HG02938 (cell line): ENCODE measurements at regions not wholly inside any gene's neighbourhood (a gene's known extent, or its start where the extent isn't known, plus 50 kb on each side); places are given as distances from the start of the nearest gene placed in this dataset.
A peak's percentile ranks its signal among the peaks of the same experiment; 100 is the strongest.

Source experiments
- ATAC-seq: cut with Tn5 transposase; IDR thresholded peaks from one replicate; pipeline ENCODE4 v1.9.1; 2021; ENCODE audit warnings: mild to moderate bottlenecking, moderate library complexity; ENCODE audit not compliant: unreplicated experiment

DNA sequence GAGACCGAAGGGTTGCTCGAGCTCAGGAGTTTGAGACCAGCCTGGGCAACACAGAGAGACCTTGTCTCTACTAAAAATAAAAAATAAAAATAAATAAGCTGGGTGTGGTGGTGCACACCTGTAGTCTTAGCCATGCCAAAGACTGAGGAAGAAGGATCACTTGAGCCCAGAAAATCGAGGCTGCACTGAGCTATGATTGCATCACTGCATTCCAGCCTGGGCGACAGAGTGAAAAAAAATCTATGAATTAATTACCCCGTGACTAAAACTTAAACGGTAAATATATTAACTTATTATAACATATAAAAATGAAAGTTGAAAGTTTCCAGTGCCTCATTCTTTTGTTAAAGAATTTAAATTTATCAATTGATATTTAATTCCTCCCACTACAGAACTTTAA lies 273.7 kb downstream of the KLF12 start:
- no peak for ATAC-seq

- no peak for ATAC-seq
These were observed 274.4 kb downstream of the KLF12 start for GRCh38 chr13:73859841-73860240.

DNA sequence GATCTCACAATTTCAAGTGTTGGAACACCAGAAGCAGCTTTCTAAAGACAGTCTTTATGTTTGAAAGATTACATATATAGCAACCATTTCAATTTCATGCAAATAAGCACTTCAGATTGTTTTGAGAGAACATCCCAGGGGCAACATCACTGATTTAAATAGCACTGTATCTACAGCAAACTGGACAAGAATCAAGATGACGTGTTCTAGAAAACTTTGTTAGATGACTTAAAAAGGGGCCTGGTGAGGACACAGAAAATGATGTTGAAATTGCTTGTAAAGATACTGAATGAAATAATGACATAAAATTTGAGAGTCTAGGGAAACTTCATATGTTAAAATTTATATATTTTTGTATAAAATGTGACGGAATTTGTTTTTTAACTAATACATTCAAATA lies 277.1 kb downstream of the KLF12 start:
- ATAC-seq: no peak

DNA sequence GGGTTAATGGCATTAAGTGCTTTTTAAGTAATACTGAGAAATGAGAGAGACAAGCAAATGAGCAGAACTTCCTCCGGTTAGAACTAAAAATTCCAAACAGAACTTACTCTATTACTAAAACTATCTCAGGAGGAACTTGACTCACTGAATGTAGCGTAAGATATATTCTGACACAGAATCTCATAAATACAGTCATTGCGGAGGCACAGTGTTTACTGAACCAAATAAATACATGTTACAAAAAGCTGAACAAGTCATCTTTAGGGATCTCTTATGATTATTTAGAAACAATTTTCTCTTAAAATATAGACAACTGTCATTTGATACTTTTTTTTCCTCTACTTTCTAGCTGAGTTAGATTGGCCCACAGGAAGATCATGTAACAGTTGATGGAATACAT lies 283.1 kb downstream of the KLF12 start:
- ATAC-seq: no peak

DNA sequence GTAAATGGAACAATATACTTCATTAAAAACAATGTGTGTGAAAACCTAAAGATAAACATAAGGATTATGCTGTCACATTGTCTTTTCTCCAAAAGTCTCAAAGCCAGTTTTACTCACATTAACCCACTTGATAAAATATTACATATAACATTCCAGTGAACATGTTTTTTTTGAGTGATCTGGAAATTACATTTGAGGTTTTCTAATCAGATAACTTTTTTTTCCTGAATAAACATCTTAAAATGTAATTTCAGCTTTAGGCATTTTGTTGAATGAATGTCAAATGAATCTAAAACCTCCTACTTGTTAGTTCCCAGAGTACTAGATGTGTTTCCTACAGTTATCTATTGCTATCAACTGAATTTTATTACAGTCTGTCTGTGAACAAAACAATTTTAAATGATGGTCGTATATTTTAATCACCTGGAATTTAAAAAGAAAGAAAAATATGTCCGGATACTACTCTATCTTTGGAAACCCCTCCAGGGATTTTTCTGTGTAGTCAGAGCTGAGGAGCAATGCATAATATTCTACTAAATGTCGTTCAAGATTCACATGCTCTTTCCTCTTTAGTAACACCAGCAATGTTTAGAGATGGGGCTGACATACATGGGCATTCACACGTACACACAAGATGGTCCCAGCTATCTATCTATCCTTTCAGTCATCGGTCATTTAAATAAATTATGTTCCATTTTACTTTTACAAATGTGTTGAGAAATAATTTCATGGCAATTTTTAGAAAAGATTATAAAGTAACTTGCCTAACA lies 283.9 kb downstream of the KLF12 start:
- ATAC-seq: no peak

DNA sequence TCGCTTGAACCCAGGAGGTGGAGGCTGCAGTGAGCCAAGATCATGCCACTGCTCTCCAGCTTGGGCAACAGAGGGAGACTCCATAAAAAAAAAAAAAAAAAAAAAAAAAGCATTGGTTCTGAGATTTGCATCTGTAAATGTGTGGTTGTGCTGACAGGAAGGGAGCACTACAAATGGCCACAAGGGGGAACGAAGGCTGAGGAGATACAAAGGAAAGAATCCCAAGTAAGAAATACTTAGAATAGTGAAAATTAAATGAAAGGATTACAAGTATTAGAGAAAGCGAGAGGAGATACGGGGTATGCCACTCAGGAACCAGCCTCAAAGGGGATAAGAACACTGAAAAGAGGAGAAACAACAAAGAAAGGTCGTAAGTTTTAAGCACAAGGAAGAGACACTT lies 284.9 kb downstream of the KLF12 start:
- peak; percentile 54 for ATAC-seq

GRCh38 chr13:73844986-73845385 lies 289.2 kb downstream of the KLF12 start:
- no peak for ATAC-seq

DNA sequence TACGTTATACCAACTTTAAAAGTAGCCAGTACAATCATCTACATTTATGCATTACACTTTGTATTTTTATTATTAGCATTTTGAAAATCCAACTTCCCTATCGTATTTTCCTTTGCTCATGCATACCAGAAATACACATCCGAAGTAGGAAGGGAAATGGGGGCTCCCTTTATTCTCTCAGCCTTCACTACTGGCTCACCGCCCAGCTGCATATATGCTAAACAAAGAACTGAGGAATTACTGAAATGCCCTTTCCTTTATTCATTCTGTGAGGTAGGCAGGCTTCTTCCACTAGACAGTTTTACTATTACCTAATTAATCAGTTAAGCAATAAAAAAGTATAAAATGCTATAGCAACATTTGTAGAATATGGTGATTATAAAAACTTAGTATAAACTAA lies 291.6 kb downstream of the KLF12 start:
- no peak for ATAC-seq

- no peak for ATAC-seq
These were observed 292.0 kb downstream of the KLF12 start for GRCh38 chr13:73842184-73842583.

- ATAC-seq: no peak
These were observed 297.1 kb downstream of the KLF12 start for GRCh38 chr13:73837147-73837546.

DNA sequence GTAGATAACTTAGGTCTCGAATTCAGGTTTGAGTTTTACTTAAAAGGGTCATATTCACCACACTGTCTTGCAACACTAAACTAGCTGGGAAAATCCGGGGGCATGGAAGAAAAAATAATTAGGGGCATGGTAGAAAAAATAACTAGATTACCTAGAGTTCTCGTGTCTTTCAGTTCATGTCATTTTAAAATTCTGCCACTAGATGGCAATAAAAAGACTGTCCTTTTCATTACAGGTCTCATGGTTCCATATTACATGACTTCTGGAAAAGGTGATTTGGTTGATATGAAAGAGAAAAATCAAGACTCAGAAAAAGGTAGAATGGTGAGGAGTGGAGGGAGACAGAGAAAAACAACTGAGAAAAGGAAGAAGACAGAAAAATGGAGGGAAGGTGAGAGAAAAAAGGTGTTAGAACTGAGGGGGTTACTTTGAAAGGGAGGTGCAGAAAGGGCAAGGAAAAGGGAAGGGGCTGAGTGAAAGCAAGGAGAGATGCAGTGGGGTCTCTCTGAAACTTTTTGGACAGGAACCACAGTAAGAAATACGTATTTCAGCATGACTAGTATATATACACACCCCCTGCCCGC lies 299.0 kb downstream of the KLF12 start:
- ATAC-seq: peak; percentile 66

DNA sequence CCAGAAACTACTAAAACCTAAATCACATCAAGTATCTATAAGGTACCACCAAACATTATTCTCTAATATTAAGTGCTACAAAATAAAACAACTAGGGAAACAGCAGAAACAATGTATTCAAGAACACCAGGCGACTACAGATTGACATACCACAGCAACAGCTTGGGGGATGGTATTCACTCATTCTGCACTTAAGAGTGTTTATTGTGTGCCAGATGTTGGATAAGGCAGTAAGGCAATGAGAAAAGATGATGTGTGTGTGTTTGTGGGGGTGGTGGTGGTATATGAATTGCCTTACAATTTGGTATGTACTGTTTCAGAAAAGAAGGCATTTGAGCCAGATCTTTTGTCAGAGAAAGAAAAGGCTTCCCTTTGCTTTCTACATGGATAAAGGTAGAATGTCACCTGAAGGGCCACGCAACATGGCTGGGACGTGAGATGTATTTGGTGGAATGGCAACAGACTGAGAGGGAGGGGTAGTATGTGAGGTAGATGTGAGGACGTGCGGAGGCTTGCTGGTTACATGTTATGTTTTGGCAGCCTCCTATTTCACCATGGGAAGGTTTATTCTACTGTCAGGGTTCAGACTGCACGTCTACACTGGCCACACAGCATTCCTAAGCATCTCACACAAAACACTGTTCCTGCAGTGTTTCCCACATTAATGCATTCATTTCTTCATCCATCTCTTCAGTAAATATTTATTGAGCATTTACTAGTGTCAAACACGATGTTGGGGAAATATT lies 300.7 kb downstream of the KLF12 start:
- no peak for ATAC-seq

DNA sequence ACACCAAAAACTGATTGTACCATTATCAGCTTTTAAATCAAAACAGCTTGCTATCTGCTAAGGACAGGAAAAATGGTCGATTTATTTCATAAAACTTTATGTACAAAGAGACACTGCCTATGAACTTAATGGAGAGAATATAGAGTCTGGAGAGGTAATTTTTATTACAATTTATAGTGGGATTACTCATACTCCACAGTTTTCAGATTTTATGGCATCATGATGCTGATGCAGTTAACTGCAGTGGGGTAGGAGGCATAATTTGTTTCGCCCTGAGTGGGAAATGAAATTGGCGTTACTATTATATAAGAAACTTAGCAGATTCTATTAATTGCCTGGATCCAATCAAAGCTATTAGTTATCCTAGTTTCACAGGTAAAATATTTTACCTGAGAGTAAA lies 301.4 kb downstream of the KLF12 start:
- ATAC-seq: no peak

- ATAC-seq: no peak
These were observed 302.0 kb downstream of the KLF12 start for GRCh38 chr13:73832128-73832588.

- no peak for ATAC-seq
These were observed 304.8 kb downstream of the KLF12 start for GRCh38 chr13:73829416-73829815.

DNA sequence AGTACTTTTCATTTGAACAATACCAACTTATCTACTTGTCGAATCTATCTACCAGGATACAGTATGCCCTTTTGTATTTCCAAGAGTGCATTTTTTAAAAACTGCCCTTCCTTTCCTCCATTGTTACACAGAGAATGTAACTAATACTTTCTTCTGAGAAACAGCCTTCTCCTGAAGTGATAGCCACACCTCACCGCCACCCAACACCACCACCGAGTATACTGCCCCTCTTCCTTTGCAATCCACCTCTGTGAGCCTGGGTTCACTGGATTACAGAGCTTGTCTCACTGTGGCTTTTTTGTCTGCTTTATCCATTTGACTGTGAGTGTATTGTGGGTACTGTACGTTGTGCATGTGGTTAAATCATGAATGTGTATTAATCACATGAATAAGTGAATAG lies 305.4 kb downstream of the KLF12 start:
- no peak for ATAC-seq

- ATAC-seq: no peak
These were observed 306.8 kb downstream of the KLF12 start for GRCh38 chr13:73827434-73827833.

- ATAC-seq: no peak
These were observed 309.1 kb downstream of the KLF12 start for GRCh38 chr13:73825143-73825542.

DNA sequence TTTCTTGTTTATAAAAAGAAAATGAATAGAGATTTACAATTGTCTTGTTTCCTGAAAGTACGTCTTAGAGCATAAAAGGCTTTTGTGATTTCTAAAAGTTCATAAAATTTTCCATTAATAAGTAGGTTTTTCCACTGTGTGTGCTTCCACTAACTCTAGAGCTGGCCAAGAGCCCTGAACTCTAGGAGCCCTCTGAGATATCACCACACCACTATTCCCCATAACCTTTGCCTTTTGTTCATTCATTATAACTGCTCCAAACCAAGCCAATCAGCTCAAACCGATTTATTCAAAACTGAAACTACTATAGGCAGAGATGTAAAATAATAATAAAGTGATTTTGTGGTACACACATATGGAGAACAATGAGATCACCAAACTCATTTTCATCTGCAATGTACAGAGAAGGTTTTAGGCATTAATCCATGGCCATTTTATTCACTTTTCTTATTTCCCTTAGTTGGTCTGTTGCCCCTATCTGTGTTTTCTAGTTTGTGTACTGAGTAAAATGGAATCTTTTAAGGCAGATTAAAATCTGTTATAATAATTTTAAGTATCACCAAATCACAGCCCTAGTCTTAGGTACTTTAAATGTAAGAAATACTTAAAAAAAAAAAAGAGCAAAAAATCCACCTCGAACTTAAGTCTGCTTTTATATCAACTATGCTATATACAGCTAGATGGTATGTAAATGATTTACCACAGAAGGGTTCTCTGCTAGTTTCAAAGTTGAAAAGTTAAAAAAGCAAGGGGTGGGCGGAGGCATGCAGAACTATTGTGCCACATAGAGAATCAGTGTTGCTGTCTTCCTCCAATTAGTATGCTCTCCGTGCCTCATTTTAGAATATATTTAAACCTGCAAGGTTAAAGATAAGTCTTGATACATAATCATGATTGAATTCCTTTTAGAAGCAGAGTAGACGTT lies 311.3 kb downstream of the KLF12 start:
- no peak for ATAC-seq

DNA sequence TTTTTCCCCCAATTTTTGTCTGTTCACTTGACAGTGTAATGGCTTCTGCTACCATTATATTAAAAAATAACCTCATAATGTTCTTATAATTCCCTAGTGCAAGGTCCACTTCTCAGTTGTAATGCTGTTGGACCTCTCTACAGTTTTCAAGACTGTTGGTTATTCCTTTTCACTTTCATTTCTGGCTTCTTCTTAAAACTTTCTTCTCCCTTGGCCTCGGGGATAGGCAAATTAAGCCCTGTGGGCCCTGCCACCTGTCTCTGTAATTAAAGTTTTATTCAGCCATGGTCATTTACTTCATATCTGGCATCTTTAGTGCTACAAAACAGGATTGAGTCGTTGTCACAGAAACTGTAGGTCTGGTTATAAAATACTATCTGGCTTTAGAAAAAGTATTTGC lies 313.5 kb downstream of the KLF12 start:
- no peak for ATAC-seq

DNA sequence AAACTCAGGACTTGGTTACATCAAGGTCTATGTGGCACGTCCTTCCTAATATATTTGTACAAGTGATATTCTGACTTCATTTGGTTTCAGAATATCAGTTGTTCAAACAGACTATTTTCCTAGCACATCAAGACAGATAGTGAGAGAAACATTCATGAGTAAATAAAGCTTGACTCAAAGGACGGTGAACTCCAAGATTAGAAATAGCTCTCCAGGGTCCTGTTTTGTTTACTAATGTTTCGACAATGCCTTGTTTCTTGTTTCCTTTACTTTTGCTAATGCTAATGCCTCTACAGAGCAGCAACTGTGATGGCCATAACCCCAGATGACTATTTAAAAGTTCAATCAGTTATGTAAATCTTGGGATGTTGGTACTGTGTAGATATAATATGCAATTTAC lies 313.9 kb downstream of the KLF12 start:
- no peak for ATAC-seq
